ENCODE measurements at regions not wholly inside any gene's neighbourhood (a gene's known extent, or its start where the extent isn't known, plus 50 kb on each side); places are given as distances from the start of the nearest gene placed in this dataset.
"Not testable (repeated sequence)": the region's sequence is repeated elsewhere in the genome, so short reads cannot be mapped to it uniquely, and the experiment has no call there.

DNA sequence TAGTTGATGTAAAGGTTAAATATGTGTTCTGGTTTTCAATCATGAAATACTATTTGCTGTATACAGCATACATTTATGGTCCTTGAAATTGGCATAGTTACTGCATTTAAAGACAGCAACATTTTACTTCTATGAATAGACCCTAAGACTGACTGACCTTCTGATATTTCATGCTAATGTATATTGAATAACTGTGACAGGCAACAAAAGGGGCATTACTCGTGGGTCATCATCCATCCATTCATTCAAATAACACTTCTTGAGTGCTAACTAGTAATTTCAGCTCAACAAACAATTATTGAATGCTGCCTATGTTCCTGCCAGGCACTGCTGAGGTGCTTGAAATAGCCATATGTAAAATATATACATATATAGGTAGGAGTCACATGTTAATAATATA lies 92.8 kb upstream of the ADAMTS3 start (continued):
- TF ChIP-seq ZNF121 (CRISPR knock-in tag; conservative IDR thresholded peaks at IDR 0.05) (no peak), SRSF1 (IDR thresholded peaks at IDR 0.05; ENCODE audit: low read depth, low read length) (no peak), SP1 (CRISPR knock-in tag; IDR thresholded peaks at IDR 0.05) (no peak)

DNA sequence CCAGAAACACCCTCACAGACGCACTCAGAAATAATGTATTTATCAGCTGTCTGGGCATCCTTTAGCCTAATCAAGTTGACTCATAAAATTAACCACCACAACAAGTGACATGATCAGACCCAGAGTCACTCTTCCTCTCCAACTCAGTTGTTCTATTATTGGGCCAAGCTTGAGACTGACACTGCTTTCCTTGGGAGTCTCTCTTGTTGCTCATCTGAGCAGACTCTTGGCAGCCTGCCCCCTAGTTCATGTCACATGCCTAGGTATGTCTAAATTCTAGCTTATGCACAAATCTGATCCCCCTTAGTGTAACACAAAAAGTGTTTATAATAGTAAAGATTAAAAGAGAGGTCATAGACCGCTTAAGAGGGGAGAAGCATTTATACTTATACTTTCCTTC lies 72.6 kb upstream of the ADAMTS3 start:
- 19% methylated on average over 2 of the region's 2 CpGs for WGBS (ENCODE audit: insufficient coverage, low coverage, missing lambda C conversion rate)
- CTCF ChIA-PET (ENCODE audit: low intra/inter-chr PET ratio): no interaction called here
- H4K20me1 ChIP-seq (replicated peaks; ENCODE audit: control insufficient read depth, insufficient read depth, low read length): no peaks in the 10 kb centered on the region
- no peak overlapping the region for H3K4me2 ChIP-seq (ENCODE audit: insufficient read depth, low read length)
- DNase-seq (ENCODE audit: extremely low read depth in 1 of 4, low spot score in 3 of 4) (peak in 1 of 4 experiments; percentile 6), ATAC-seq (no peak), FAIRE-seq (no peak)
- H3K4me1 ChIP-seq (replicated peaks in 1 of 2; ENCODE audit: control insufficient read depth in 2 of 2, insufficient read depth in 2 of 2, low read length in 2 of 2): no peaks in the 10 kb centered on the region
- H3K27me3 ChIP-seq (ENCODE audit: control insufficient read depth in 2 of 2, insufficient read depth in 2 of 2, low read length in 2 of 2): no peaks in the 10 kb centered on the region
- peak overlapping the region; percentile 25; the same call in 1 of the 2 replicates for H2AFZ ChIP-seq (ENCODE audit: low read depth, low read length)
- intact Hi-C loops (cut with micrococcal nuclease): no loop called here
- H3K4me3 ChIP-seq: no peak overlapping the region
- no peaks in the 10 kb centered on the region for H3K79me2 ChIP-seq (ENCODE audit: control insufficient read depth, insufficient read depth, low read length)
- no peaks in the 10 kb centered on the region for H3K9me1 ChIP-seq (ENCODE audit: control insufficient read depth, insufficient read depth, low read length)
- POLR2A ChIA-PET: no interaction called here
- no peaks in the 10 kb centered on the region for H3K9me3 ChIP-seq (replicated peaks; ENCODE audit: control insufficient read depth, insufficient read depth, low read depth, low read length)
- H3K9ac ChIP-seq (ENCODE audit: insufficient read depth in 1 of 2, low read depth in 2 of 2, low read length in 2 of 2): no peak overlapping the region
- no peak for TF ChIP-seq ZNF354B (CRISPR knock-in tag; IDR thresholded peaks at IDR 0.05)
- TF ChIP-seq ZBED1 (IDR thresholded peaks at IDR 0.05): no peak
- no peak for TF ChIP-seq POLR2AphosphoS5 (IDR thresholded peaks at IDR 0.05; ENCODE audit: control insufficient read depth, insufficient read depth, low read depth, low read length)
- TF ChIP-seq SIX5 (IDR thresholded peaks at IDR 0.05; ENCODE audit: borderline replicate concordance in 1 of 2, insufficient read depth in 1 of 2, low read depth in 1 of 2, low read length in 2 of 2): no peak
- no peak for TF ChIP-seq ZNF12 (CRISPR knock-in tag; IDR thresholded peaks at IDR 0.05)
- no peak for TF ChIP-seq DPF2 (IDR thresholded peaks at IDR 0.05)
- no peak for TF ChIP-seq SMARCA5 (IDR thresholded peaks at IDR 0.05)
- TF ChIP-seq U2AF1 (optimal IDR thresholded peaks at IDR 0.05; ENCODE audit: low read depth, low read length): no peak
- no peak for TF ChIP-seq SMAD2 (IDR thresholded peaks at IDR 0.05; ENCODE audit: low read depth, low read length)
- no peak for TF ChIP-seq MLX (CRISPR knock-in tag; conservative IDR thresholded peaks at IDR 0.05)
- H3K36me3 ChIP-seq (ENCODE audit: control insufficient read depth, insufficient read depth, low read length): no peaks in the 10 kb centered on the region
- no peak overlapping the region for H3K27ac ChIP-seq (ENCODE audit: extremely low read depth, low read depth, low read length)
- BruUV-seq (replicated peaks): no TSS peak
- in situ Hi-C loops (cut with MboI): no loop called here

- 9% methylated on average over 6 of the region's 10 CpGs for WGBS (ENCODE audit: insufficient coverage, low coverage, missing lambda C conversion rate)
- H3K4me1 ChIP-seq (replicated peaks in 1 of 2; ENCODE audit: control insufficient read depth in 2 of 2, insufficient read depth in 2 of 2, low read length in 2 of 2); H3K9ac ChIP-seq (ENCODE audit: insufficient read depth in 1 of 2, low read depth in 2 of 2, low read length in 2 of 2); FAIRE-seq; H3K4me3 ChIP-seq; H3K27ac ChIP-seq (ENCODE audit: extremely low read depth, low read depth, low read length); intact Hi-C loops (cut with micrococcal nuclease); H3K4me2 ChIP-seq (ENCODE audit: insufficient read depth, low read length); CTCF ChIA-PET (ENCODE audit: low intra/inter-chr PET ratio); H3K27me3 ChIP-seq (ENCODE audit: control insufficient read depth in 2 of 2, insufficient read depth in 2 of 2, low read length in 2 of 2); H2AFZ ChIP-seq (ENCODE audit: low read depth, low read length); ATAC-seq; H3K9me1 ChIP-seq (ENCODE audit: control insufficient read depth, insufficient read depth, low read length); H3K79me2 ChIP-seq (ENCODE audit: control insufficient read depth, insufficient read depth, low read length); DNase-seq (ENCODE audit: extremely low read depth in 1 of 4, low spot score in 3 of 4); H3K36me3 ChIP-seq (ENCODE audit: control insufficient read depth, insufficient read depth, low read length); POLR2A ChIA-PET; BruUV-seq (replicated peaks); H4K20me1 ChIP-seq (replicated peaks; ENCODE audit: control insufficient read depth, insufficient read depth, low read length); H3K9me3 ChIP-seq (replicated peaks; ENCODE audit: control insufficient read depth, insufficient read depth, low read depth, low read length); in situ Hi-C loops (cut with MboI): not testable (repeated sequence)
These were observed 67.8 kb upstream of the ADAMTS3 start for GRCh38 chr4:72636866-72637265.
